NT2/D1 (cell line): ENCODE measurements at regions not wholly inside any gene's neighbourhood (a gene's known extent, or its start where the extent isn't known, plus 50 kb on each side); places are given as distances from the start of the nearest gene placed in this dataset.
"Not testable (repeated sequence)": the region's sequence is repeated elsewhere in the genome, so short reads cannot be mapped to it uniquely, and the experiment has no call there.

ENCODE experiments used
- DNase-seq: peaks from one replicate; pipeline ENCODE4 v3.0.0-alpha.2; 2011; ENCODE audit warnings: low read depth, low spot score
- H3K27me3 ChIP-seq: 2 replicates; pipeline ENCODE4 v1.6.0; 2011; ENCODE audit warnings: mild to moderate bottlenecking; ENCODE audit not compliant: insufficient read length, insufficient read depth
- H3K36me3 ChIP-seq: 2 replicates; pipeline ENCODE4 v1.6.1; 2011; ENCODE audit warnings: mild to moderate bottlenecking, low read length, mixed read lengths; ENCODE audit not compliant: insufficient read depth, insufficient read length
- H3K4me1 ChIP-seq: 2 replicates; pipeline ENCODE4 v1.5.1; 2011; ENCODE audit not compliant: insufficient read depth, insufficient read length
- H3K4me3 ChIP-seq: 2 replicates; pipeline ENCODE4 v1.5.1; 2011; ENCODE audit warnings: low read depth; ENCODE audit not compliant: insufficient read length
- H3K9ac ChIP-seq: 2 replicates; pipeline ENCODE4 v1.6.0; 2011; ENCODE audit warnings: low read depth; ENCODE audit not compliant: insufficient read length
- H3K9me3 ChIP-seq: 2 replicates; pipeline ENCODE4 v1.5.1; 2011; ENCODE audit warnings: mild to moderate bottlenecking, low read length; ENCODE audit not compliant: insufficient read depth
- SUZ12 ChIP-seq: IDR thresholded peaks from 2 replicates; pipeline ENCODE4 v1.6.1; 2011; ENCODE audit not compliant: insufficient read length, insufficient read depth; ENCODE audit errors: extremely low read depth
- YY1 ChIP-seq: IDR thresholded peaks from 2 replicates; pipeline ENCODE4 v1.6.1; 2011; ENCODE audit not compliant: insufficient read length, insufficient read depth
- ZNF274 ChIP-seq: IDR thresholded peaks from 2 replicates; pipeline ENCODE4 v1.6.1; 2011; ENCODE audit warnings: mild to moderate bottlenecking, low read depth, low read length

DNA sequence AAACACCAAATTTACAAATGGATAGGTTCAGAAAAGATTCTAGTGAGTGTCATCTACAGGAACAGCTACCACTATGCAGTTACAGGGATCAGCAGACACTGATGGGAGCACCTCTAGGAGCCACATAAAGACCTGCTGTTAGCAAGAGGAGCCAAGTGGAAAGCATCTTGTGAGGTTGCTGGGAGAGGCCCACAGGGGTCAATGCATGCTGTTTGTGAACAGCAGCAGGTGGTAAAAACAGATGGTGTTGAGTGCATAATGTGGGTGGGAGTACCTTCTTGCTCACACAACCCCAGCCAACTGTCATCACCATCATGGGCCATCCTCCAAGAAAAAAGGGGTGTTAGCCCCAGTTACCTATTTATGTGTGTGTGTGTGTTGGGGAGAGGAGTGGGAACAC lies 215.2 kb upstream of the SSTR1 start:
- no peaks in the 10 kb centered on the region for H3K36me3 ChIP-seq
- TF ChIP-seq ZNF274 (no peak), SUZ12 (no peak), YY1 (no peak)
- no peak overlapping the region for H3K9ac ChIP-seq
- no peaks in the 10 kb centered on the region for H3K4me1 ChIP-seq
- H3K27me3 ChIP-seq, result no peaks in the 10 kb centered on the region
- DNase-seq, result no peak
- H3K4me3 ChIP-seq, result no peak overlapping the region
- no peaks in the 10 kb centered on the region for H3K9me3 ChIP-seq

DNA sequence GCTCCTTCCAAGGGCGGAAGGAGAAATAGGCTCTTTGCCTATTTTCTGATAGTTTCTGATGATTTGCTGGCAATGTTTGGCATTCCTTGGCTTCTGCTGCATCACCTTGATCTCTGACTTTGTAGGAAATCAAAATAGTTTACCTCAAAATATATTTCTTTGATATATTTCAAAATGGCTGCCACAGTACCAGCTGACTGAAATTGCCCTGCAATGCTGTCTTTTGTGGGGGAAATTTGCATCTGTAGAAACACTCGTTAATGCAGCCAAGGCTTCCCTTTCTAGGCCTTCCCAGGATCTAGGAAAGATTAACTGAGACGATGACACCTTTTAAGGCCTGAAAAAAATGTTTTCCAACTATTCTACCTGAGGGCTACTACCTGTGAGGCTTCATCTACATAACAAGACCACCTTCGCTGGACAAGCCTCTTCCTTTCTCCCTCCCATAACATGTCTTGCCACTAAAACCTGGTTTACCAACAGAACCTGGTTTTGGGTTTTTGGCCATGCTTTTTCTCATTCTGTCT lies 212.8 kb upstream of the SSTR1 start:
- DNase-seq, result no peak
- H3K36me3 ChIP-seq, result no peaks in the 10 kb centered on the region
- H3K27me3 ChIP-seq, result no peaks in the 10 kb centered on the region
- H3K9ac ChIP-seq, result no peak overlapping the region
- no peaks in the 10 kb centered on the region for H3K9me3 ChIP-seq
- no peak overlapping the region for H3K4me3 ChIP-seq
- no peaks in the 10 kb centered on the region for H3K4me1 ChIP-seq
- TF ChIP-seq ZNF274, result no peak
- TF ChIP-seq SUZ12, result no peak
- peak; percentile 24 for TF ChIP-seq YY1

DNA sequence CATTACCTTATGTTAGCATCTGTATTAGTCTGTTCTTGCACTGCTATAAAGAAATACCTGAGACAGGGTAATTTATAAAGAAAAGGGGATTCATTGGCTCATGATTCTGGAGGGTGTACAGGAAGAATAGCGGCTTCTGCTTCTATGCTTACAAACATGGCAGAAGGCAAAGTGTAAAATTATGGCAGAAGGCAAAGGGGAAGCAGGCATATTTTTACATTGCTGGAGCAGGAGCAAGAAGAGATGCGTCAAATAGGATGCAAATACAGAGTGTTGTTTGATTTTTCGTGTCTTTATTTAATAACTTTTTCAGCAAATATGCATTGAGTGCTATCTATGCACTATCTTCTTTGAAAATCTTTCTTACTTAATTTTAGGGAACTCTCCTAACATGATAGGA lies 210.7 kb upstream of the SSTR1 start:
- Histone ChIP-seq H3K4me1 (no peaks in the 10 kb centered on the region), H3K9me3 (no peaks in the 10 kb centered on the region), H3K9ac (no peak overlapping the region), H3K36me3 (no peaks in the 10 kb centered on the region), H3K4me3 (no peak overlapping the region), H3K27me3 (no peaks in the 10 kb centered on the region)
- no peak for TF ChIP-seq ZNF274
- TF ChIP-seq SUZ12, result no peak
- TF ChIP-seq YY1, result no peak
- DNase-seq, result no peak

DNA sequence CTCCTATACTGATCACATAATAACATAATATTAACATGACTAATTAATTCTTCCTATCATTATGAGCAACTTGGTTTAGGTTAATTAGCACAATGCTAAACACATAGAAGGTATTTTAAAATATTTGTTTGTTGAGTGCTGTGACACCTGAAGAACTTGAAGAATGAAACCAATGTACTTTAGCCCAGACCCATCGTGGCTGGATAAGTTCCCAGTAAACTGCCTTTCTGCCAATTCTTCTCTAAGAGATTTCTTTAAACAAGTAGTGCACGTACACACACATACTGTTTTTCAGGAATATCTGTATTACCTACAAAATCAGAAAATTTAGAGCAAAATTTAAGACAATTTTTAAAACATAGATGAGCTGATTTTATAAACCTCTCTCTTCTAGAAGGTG lies 207.4 kb upstream of the SSTR1 start:
- H3K9ac ChIP-seq, result no peak overlapping the region
- TF ChIP-seq ZNF274 (no peak), SUZ12 (no peak), YY1 (no peak)
- no peak for DNase-seq

GRCh38 chr14:38001501-38001900 lies 206.2 kb upstream of the SSTR1 start:
- no peaks in the 10 kb centered on the region for H3K4me1 ChIP-seq
- no peak overlapping the region for H3K4me3 ChIP-seq
- TF ChIP-seq ZNF274 (no peak), YY1 (no peak), SUZ12 (no peak)
- no peaks in the 10 kb centered on the region for H3K27me3 ChIP-seq
- no peak overlapping the region for H3K9ac ChIP-seq
- no peaks in the 10 kb centered on the region for H3K9me3 ChIP-seq
- H3K36me3 ChIP-seq, result no peaks in the 10 kb centered on the region
- DNase-seq, result no peak

More for the DNA sequence above, 207.4 kb upstream of the SSTR1 start:
- H3K27me3 ChIP-seq, result no peaks in the 10 kb centered on the region
- H3K36me3 ChIP-seq, result no peaks in the 10 kb centered on the region
- no peaks in the 10 kb centered on the region for H3K4me1 ChIP-seq
- H3K4me3 ChIP-seq, result no peak overlapping the region
- no peaks in the 10 kb centered on the region for H3K9me3 ChIP-seq

- H3K27me3 ChIP-seq, result no peaks in the 10 kb centered on the region
- TF ChIP-seq ZNF274, result no peak
- TF ChIP-seq YY1, result no peak
- TF ChIP-seq SUZ12, result no peak
- no peaks in the 10 kb centered on the region for H3K36me3 ChIP-seq
- no peak overlapping the region for H3K9ac ChIP-seq
- H3K9me3 ChIP-seq, result no peaks in the 10 kb centered on the region
- H3K4me3 ChIP-seq, result no peak overlapping the region
- DNase-seq, result no peak
- H3K4me1 ChIP-seq, result no peaks in the 10 kb centered on the region
Observed at GRCh38 chr14:38003746-38004609, 203.7 kb upstream of the SSTR1 start.

DNA sequence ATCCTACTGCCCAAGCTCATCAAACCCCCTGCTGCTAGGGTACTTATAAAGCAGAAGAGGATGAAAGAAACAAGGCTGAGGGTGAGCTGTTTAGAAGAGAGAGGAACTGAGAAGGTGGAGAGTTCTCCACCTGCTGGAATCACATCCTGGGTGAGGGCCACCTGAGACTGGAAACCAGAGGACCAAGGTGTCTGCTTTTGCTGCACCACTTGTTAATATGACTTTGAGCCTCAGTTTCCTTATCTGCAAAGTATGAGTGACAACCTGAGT lies 203.2 kb upstream of the SSTR1 start:
- no peaks in the 10 kb centered on the region for H3K27me3 ChIP-seq
- DNase-seq, result no peak
- no peak overlapping the region for H3K9ac ChIP-seq
- TF ChIP-seq SUZ12 (no peak), ZNF274 (no peak), YY1 (no peak)
- H3K4me1 ChIP-seq, result no peaks in the 10 kb centered on the region
- H3K9me3 ChIP-seq, result no peaks in the 10 kb centered on the region
- no peak overlapping the region for H3K4me3 ChIP-seq
- H3K36me3 ChIP-seq, result no peaks in the 10 kb centered on the region

DNA sequence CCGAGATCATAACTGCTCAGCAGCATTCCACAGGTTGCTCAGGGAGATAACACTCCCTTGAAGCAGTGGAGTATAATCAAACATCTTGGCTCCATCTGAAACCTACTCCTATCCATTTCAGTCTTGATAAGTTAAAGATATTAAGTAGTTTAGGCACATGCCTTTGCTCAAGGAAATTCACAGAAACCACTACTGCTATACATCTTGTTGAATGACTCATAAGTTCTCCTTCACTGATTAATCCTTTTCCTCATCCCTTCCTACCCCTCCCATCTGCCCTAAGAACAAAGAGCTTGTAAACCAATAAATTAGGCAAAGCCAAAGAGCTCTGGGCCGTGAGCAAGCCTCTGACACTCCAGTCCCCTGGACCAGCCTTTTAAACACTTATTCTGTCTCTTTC lies 196.5 kb upstream of the SSTR1 start:
- not testable (repeated sequence) for H3K4me1 ChIP-seq, H3K4me3 ChIP-seq, DNase-seq, H3K27me3 ChIP-seq, H3K9ac ChIP-seq, H3K36me3 ChIP-seq
- H3K9me3 ChIP-seq, result peaks cover 32% of the 10 kb centered on the region
